ENCODE measurements at regions not wholly inside any gene's neighbourhood (a gene's known extent, or its start where the extent isn't known, plus 50 kb on each side); places are given as distances from the start of the nearest gene placed in this dataset.

- TF ChIP-seq SIX5 (IDR thresholded peaks at IDR 0.05; ENCODE audit: low read depth, low read length, severe bottlenecking) (no peak), MEF2A (IDR thresholded peaks at IDR 0.05; ENCODE audit: insufficient read depth, low read depth, low read length) (no peak), CUX1 (IDR thresholded peaks at IDR 0.05; ENCODE audit: insufficient replicate concordance, low read depth, low read length) (no peak), ZNF384 (IDR thresholded peaks at IDR 0.05; ENCODE audit: borderline replicate concordance, low read depth, low read length) (no peak), RFX5 (IDR thresholded peaks at IDR 0.05; ENCODE audit: low read depth, low read length) (no peak), MXI1 (IDR thresholded peaks at IDR 0.05; ENCODE audit: low read depth, low read length) (no peak)
Measured at GRCh38 chr2:156935616-156936015, 321.9 kb upstream of the GALNT5 start (continued).

GRCh38 chr2:156937430-156937829 is 320.1 kb upstream of the GALNT5 start:
- 6% methylated on average over 1 of the region's 1 CpG for WGBS (ENCODE audit: insufficient coverage, insufficient replicate concordance, low lambda C conversion rate, missing lambda C conversion rate)
- no peaks in the 10 kb centered on the region for H3K27me3 ChIP-seq (replicated peaks in 1 of 2; ENCODE audit: control insufficient read depth in 2 of 2, insufficient read depth in 2 of 2, low read length in 1 of 2)
- SMC1A ChIA-PET (ENCODE audit: uncharacterized antibody, unreplicated experiment) = interaction anchor here (0.8 kb wide), 1 partner anchor 10 kb away, joined by 4 read pairs; no protein-coding TSS in a partner anchor
- CTCF ChIA-PET = interaction anchor here (1.1 kb wide), 1 partner anchor 256 kb away, joined by 3 read pairs; no protein-coding TSS in a partner anchor
- ATAC-seq (no peak), FAIRE-seq (no peak), DNase-seq (ENCODE audit: low read depth, low spot score) (no peak)
- in situ Hi-C loops (cut with MboI) = no loop called here
- RAD21 ChIA-PET (ENCODE audit: unreplicated experiment) = no interaction called here
- intact Hi-C loops (cut with micrococcal nuclease; ENCODE audit: unreplicated experiment) = no loop called here
- no peaks in the 10 kb centered on the region for H3K79me2 ChIP-seq (ENCODE audit: control insufficient read depth, insufficient read depth, low read length)
- BruUV-seq (replicated peaks) = no TSS peak
- no peaks in the 10 kb centered on the region for H3K4me1 ChIP-seq (ENCODE audit: control insufficient read depth, insufficient read depth, low read length)
- H3K4me2 ChIP-seq (ENCODE audit: control insufficient read depth, insufficient read depth) = no peak overlapping the region
- no peaks in the 10 kb centered on the region for H3K9me3 ChIP-seq (replicated peaks; ENCODE audit: control insufficient read depth, insufficient read depth, low read length)
- POLR2A ChIA-PET = interaction anchor here (0.6 kb wide), 1 partner anchor 34 kb away, joined by 5 read pairs; no protein-coding TSS in a partner anchor
- H3K27ac ChIP-seq (ENCODE audit: control insufficient read depth, insufficient read depth) = no peak overlapping the region
- no peaks in the 10 kb centered on the region for H4K20me1 ChIP-seq (ENCODE audit: control insufficient read depth, insufficient read depth)
- TF ChIP-seq SMC3 (IDR thresholded peaks at IDR 0.05; ENCODE audit: borderline replicate concordance, low read length) = no peak
- no peak for TF ChIP-seq EGR1 (IDR thresholded peaks at IDR 0.05; ENCODE audit: borderline replicate concordance in 1 of 2, low read depth in 2 of 2, low read length in 2 of 2)
- TF ChIP-seq JUNB (IDR thresholded peaks at IDR 0.05) = no peak
- no peak for TF ChIP-seq SP1 (IDR thresholded peaks at IDR 0.05; ENCODE audit: low read depth, low read length)
- H3K9ac ChIP-seq (ENCODE audit: control insufficient read depth, insufficient read depth, low read length) = no peak overlapping the region
- no peak overlapping the region for H3K4me3 ChIP-seq
- H2AFZ ChIP-seq (ENCODE audit: control insufficient read depth, low read depth, low read length) = no peak overlapping the region
- no peaks in the 10 kb centered on the region for H3K36me3 ChIP-seq (ENCODE audit: control insufficient read depth in 2 of 2, insufficient read depth in 2 of 2, low read length in 1 of 2)
